ENCODE measurements at regions not wholly inside any gene's neighbourhood (a gene's known extent, or its start where the extent isn't known, plus 50 kb on each side); places are given as distances from the start of the nearest gene placed in this dataset.

DNA sequence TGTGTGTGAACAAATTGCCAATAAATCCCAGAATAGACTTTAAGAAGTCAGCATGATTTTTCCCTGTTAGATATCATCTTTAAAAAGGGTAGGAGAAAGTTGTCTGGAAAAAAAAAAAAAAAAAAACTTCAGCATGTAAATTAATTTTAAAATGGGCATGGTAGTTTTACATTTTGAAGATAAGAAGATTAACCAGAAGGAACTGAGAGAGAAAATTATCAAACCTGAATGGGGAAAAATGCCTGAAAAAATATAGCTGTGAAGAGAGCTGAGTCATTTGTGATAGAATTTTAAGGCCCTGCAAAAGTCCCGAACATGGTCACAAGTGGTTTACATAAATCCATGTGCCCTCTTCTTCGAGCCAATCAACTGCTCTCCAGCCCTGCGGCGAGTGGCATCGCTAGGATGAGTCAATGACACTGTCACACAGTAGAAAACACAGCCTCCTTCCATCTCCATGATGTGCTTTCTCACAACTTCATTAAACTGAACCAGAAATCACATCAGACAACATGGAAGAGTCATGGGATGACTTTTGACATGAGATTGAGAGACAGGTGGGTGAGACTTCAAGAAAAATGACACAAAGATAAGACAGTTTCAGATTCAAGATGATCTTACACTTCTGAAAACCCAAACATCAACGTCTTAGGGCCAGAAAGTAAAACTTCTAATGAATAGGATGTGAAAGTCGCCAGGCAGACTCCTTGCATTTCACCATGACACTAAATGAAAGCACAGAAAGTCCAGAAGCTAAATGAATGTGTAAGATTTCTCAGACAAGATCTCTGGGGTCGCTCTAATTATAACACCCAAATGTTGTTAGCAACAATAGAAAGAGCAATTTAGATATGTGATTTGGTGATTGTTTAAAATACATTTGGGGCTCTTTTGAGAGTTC, 273.0 kb upstream of the ID2 start:
- peak overlapping the region; percentile 28; the same call in 1 of the 2 replicates for H3K4me3 ChIP-seq (ENCODE audit: low read length)
- TF ChIP-seq ZNF274 (IDR thresholded peaks at IDR 0.05; ENCODE audit: low read depth, low read length), result no peak

DNA sequence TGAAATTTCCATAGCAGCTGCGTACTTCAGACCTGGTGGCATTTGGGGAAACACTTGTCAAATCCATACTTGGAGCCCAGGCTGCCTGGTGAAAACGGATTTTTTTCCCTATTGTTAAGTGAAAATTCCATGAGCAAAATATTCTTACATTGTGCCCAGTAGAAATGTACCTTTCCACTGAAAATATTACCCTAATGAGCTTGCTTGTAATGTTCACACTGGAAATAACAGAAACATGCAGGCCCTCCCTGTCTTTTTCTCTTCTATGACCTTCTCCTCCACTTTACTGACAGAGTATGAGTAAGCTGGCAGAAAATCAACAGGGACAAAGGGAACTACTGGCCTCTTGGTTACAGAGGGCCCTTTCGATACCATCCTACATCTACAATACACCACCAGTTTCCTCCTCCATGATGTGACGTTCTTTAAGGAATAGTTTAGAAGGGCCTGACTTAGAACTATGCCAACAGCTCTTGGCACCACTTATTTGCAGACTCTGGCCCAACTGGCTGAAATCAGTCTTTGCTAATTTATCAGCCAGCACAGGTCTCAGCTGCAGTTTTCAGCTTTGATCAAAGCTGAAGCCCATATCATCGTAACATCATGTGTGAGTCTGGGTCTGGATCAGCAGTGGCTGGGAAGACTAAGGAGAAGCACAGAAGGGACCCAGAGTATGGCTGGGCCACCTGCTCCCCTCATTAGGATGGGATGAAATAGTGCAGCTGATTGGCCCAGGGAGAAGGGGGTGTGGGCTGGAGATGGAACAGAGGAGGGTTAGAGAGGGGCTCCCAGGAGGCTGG, 272.2 kb upstream of the ID2 start:
- H3K4me3 ChIP-seq (ENCODE audit: low read length), result no peak overlapping the region
- TF ChIP-seq ZNF274 (IDR thresholded peaks at IDR 0.05; ENCODE audit: low read depth, low read length), result no peak

DNA sequence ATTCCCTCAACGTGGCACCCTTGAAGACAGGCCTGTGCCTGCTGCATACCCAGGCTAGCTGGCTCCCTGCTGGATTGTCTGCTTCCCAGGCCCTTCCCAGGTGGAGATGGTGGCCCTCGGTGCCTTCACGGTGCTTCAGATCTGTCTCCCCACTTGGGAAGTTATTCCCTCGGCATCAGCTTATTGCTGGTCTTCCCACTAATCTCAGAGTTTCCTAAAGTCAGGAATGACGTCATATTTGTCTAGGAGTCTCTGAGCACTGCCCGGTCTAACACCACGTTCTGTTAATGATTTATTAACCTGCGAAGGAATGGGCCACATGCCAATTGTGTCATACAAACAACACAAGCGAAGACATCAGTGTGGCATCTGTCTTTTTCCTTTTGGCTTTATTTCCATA, 269.8 kb upstream of the ID2 start:
- no peak overlapping the region for H3K4me3 ChIP-seq (ENCODE audit: low read length)
- TF ChIP-seq ZNF274 (IDR thresholded peaks at IDR 0.05; ENCODE audit: low read depth, low read length), result no peak

DNA sequence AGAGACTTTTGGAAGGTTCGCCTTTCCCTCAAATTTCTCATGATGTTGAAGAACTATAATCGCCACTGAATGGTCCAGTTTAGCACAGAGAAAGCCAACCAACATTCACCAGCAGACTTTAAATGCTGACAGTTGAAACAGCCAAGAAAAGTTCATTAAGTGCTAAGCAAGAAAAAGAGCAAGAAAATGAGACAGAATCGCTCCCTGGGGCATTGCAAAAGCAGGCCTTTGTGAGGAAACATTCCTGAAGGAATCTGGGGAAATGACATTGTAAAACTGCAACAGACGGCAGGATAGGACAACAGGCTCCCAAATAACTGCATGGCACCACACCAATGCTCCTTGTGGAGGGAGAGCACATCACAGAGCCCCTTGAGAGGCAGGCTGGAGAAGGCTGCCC, 269.3 kb upstream of the ID2 start:
- no peak overlapping the region for H3K4me3 ChIP-seq (ENCODE audit: low read length)
- no peak for TF ChIP-seq ZNF274 (IDR thresholded peaks at IDR 0.05; ENCODE audit: low read depth, low read length)

DNA sequence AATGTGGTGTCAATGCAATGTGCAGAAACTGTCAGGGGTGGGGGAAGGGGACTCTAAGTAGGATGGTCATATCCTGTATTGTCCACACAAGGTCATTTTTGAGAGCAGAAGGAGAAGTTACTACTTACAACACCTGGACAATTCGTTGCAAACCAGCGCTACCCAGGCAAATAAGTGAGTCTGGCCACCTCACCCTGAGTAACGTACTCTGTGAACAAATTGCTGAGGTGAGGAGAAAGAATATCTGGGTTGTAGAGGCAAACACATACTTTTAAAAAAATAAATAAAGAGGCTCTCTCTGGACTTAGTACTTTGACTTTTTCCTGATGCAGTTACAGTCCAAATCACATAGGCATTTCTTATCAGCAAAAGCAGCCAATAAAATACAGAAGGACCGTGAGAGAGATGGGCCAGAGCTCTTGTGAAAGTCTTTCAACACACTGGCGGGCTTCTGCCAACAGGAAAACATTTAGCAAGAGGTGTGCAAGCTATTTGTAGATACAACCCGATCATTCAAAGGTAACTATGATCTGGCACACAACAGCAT, 268.2 kb upstream of the ID2 start:
- no peak overlapping the region for H3K4me3 ChIP-seq (ENCODE audit: low read length)
- TF ChIP-seq ZNF274 (IDR thresholded peaks at IDR 0.05; ENCODE audit: low read depth, low read length), result no peak

DNA sequence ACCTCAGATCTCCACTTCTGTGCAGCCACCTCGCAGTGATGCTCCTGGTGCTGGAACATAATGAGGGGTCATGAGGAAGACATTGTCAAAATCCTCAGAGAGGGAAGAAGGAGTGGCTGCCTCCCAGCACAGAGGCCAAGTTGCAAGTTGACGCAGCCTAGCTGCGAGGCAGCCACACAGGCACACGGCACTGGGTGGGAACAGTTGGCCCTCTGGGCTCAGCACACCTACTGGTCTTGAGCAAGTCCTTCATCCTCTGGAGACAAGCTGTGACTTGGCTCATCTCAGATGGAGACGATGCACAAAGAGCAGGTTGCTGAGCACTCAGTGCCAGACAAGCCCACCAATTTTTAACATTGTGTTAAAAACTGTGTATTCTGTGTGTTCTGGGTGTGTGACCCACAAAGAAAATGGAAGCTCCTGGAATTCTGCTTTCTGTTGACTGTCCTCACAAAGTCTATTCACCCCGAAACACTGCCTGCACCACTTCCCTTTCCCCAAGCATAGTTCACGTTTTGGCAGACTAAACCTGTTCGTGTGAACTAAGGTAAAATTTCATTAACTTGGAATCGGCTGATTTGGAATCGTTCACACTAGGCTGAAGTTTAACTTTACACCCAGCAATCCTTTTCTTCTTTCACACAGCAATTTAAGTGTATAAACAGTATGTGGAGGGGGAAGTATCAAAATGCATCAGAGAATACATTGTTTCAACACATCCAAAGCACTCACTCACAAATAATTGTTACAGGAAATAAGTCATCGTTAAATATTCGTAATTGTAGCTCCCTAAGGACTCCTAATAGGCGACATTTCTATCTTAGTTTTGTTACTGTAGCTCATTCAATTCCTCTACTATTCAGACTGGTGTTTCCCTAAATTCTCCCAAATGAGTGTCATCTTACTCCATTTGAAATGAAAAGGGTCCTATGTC, 266.6 kb upstream of the ID2 start:
- no peak overlapping the region for H3K4me3 ChIP-seq (ENCODE audit: low read length)
- no peak for TF ChIP-seq ZNF274 (IDR thresholded peaks at IDR 0.05; ENCODE audit: low read depth, low read length)

DNA sequence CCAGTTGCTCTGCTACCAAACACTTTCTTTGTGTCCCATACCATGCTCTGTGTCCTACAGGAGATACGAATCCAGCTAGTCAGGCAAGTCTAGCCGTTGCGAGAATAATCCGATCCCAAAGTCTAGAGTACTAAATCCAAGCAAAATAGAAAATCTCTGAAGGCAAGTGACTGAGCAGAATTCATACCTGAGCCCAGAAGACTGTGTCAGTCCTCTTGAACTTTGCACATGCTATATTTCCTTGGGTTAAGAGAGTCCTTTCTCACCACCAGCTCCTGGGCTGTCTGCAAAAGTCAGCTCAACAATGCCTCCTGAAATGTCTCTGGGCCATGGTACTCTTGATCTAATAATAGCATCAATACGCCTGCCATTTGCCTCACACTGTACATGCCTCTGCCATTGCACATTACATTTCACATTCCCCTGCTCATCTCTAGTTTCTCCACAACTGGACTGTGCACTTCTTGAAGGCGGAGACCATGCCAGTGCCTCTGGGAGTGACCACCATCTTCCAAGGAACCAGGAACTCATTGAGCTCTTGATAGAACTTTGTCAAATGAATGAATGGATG, 265.8 kb upstream of the ID2 start:
- TF ChIP-seq ZNF274 (IDR thresholded peaks at IDR 0.05; ENCODE audit: low read depth, low read length), result no peak
- no peak overlapping the region for H3K4me3 ChIP-seq (ENCODE audit: low read length)

DNA sequence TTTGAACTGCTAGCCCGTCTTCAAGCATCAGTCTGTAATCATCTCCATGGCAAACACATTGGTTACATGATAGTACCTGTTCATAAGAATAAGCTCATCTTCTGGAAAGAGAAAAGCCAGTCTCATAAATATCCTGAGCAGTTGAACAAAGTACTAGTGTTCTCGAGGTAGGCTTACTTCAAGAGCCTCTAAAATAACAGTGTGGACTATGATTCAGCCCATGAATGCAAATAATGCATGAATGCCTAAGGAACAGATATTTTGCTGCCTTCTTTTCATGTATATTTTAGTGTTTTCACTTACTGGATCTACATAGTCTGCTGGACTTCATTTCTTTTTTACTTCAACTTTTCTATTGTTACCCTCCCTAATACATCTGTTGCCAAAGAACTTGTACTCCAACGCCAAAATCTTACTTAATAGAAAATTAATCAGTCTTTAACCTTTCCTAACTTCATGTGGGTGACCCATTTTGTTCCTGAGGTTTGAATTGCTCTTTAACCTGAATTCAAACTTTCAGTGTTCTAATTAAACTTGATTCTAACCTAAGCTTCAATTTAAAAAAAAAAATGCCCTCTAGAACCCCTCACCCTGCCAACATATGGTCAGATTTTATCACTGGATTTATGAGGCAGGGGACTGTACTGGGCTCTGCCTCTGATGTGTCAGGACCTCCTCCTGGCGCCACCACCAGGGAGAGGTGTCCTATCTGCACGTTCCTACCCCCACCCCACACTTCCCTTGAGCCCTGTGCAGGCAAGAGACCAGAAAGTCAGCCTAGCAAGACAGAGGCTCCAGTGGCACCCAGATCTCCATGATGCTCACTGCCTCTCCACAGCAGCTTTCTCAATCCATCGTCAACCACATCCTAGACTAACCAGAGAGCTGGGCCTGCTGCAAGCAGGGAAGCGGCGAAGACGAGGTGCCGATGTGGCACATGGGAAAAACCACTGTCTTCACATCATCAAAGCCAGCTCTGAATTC, 264.7 kb upstream of the ID2 start:
- no peak overlapping the region for H3K4me3 ChIP-seq (ENCODE audit: low read length)
- TF ChIP-seq ZNF274 (IDR thresholded peaks at IDR 0.05; ENCODE audit: low read depth, low read length), result no peak

DNA sequence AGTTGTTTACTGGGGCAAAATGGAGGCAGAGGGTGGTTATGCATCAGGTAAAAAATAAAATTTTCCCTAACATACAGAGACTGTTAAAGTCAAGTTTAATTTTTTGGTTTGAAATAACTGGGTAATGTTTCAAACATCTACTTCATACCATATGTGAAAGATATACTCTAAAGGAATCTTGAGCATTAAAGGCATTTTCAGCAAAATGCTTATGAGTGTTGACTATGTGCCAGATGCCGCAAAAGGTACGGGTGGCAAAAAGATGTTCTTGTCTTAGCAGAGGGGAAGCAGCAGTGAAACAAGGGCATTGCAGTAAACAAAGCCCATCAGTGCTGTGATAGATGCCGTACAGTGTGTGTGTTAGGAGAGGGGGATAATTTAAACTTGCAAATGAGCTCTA, 263.1 kb upstream of the ID2 start:
- no peak overlapping the region for H3K4me3 ChIP-seq (ENCODE audit: low read length)
- TF ChIP-seq ZNF274 (IDR thresholded peaks at IDR 0.05; ENCODE audit: low read depth, low read length), result no peak

DNA sequence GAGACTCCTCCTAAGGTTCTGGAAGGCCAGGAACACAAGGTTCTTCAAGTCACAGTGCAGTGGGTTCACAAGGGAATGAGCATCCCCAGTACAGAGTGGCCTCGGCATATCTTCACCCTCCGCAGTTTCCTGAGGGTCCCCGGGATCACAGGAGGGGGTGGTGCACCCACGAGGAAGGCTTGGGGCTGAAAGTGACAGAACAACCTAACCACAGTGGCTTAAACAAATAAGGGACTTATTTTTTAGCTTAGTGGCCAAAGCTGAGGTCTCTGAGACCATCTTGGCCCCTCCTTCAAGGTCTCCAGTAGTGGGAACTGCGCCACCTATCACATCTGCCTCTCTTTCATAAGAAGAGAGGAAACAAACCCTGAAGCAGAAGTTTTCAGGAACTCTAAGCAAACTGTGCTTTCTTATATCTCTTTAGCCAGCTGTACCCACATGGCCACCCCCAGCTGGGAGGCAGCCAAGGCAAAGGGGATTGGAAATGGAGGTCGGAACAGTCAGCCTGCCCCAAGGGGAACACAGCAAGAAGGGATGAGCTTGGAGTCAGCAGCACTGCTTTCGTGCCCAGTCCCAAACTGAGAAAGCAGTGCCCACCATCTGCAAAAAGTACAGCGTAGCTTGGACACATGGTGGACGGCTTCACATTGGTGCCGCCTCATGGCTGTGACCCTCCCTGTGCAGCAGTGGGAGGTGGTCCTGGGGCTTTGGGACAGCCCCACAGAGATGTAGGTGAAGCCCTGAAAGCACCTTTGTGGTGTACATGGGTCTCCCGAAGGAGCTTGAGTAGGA, 260.0 kb upstream of the ID2 start:
- no peak for TF ChIP-seq ZNF274 (IDR thresholded peaks at IDR 0.05; ENCODE audit: low read depth, low read length)
- H3K4me3 ChIP-seq (ENCODE audit: low read length), result no peak overlapping the region

DNA sequence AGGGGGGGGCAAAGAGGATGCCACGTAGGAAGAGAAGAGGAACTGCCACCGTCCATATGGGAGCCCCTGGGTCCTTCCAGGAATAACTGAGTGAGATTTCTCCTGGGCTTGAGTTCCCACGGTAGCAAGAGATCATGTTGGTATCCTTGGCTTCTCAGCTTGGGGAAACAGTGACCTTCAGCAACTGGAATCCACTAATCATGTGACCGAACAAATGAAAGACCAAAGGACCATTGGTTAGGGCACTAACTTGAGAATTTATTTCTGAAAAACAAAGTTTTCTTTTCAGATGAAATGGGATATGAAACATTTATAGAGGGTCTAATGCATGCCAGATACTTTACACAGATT, 259.4 kb upstream of the ID2 start:
- no peak overlapping the region for H3K4me3 ChIP-seq (ENCODE audit: low read length)
- TF ChIP-seq ZNF274 (IDR thresholded peaks at IDR 0.05; ENCODE audit: low read depth, low read length), result no peak
